Esophagus (tissue), 2 donors: ENCODE measurements at regions not wholly inside any gene's neighbourhood (a gene's known extent, or its start where the extent isn't known, plus 50 kb on each side); places are given as distances from the start of the nearest gene placed in this dataset.

Experiments
- H3K27ac ChIP-seq, 2 donors: one replicate each; pipeline ENCODE4 v1.5.1; 2013; ENCODE audit warnings: low read depth in 2 of 2, mild to moderate bottlenecking in 2 of 2, inconsistent platforms in 1 of 2, low read length in 1 of 2, moderate library complexity in 1 of 2
- H3K27me3 ChIP-seq, 2 donors: one replicate each; pipeline ENCODE4 v1.6.1; 2013; ENCODE audit warnings: low read length in 2 of 2, control low read depth in 1 of 2, mild to moderate bottlenecking in 1 of 2; ENCODE audit not compliant: insufficient read depth in 2 of 2, control insufficient read depth in 1 of 2
- H3K36me3 ChIP-seq, 2 donors: one replicate each; pipeline ENCODE4 v1.6.1; 2013; ENCODE audit warnings: low read length in 1 of 2; ENCODE audit not compliant: control insufficient read depth in 2 of 2, insufficient read depth in 2 of 2
- H3K4me1 ChIP-seq, 2 donors: one replicate each; pipeline ENCODE4 v1.6.1; 2013; ENCODE audit warnings: low read length in 1 of 2; ENCODE audit not compliant: control insufficient read depth in 2 of 2, insufficient read depth in 2 of 2
- H3K4me3 ChIP-seq, 2 donors: one replicate each; pipeline ENCODE4 v1.5.1; 2013; ENCODE audit warnings: low read length in 2 of 2, mild to moderate bottlenecking in 2 of 2, low read depth in 1 of 2, moderate library complexity in 1 of 2
- H3K9me3 ChIP-seq, 2 donors: one replicate each; pipeline ENCODE4 v1.6.1; 2013; ENCODE audit warnings: mild to moderate bottlenecking in 2 of 2, low read depth in 1 of 2, low read length in 1 of 2, moderate library complexity in 1 of 2; ENCODE audit not compliant: control insufficient read depth in 2 of 2, insufficient read depth in 1 of 2
- WGBS, 2 donors: extraction: QIAGEN DNeasy Blood & Tissue Kit; methylation state at CpG; one replicate each; pipeline ENCODE4 v1.1.7; 2013; 5-methylcytosine and 5-hydroxymethylcytosine counted together
- donor health status: healthy with polysubstance abuse.
- donor health status: Bipolar disorder and iron deficiency.

- Histone ChIP-seq H3K4me3 (no peak overlapping the region), H3K27me3 (no peaks in the 10 kb centered on the region), H3K36me3 (no peaks in the 10 kb centered on the region), H3K27ac (no peak overlapping the region), H3K4me1 (no peaks in the 10 kb centered on the region), H3K9me3 (no peaks in the 10 kb centered on the region)
- WGBS, 2 donors, result 69 to 77% methylated on average over 2 of the region's 2 CpGs
Observed at GRCh38 chr11:79544361-79544760, 103.5 kb upstream of the TENM4 start.

GRCh38 chr11:79543101-79543500 is 102.3 kb upstream of the TENM4 start:
- no peaks in the 10 kb centered on the region for H3K36me3 ChIP-seq
- H3K27me3 ChIP-seq, result no peaks in the 10 kb centered on the region
- H3K4me1 ChIP-seq, result peaks cover 0 to under 1% of the 10 kb centered on the region in 2 donors
- H3K4me3 ChIP-seq, result no peak overlapping the region
- no peaks in the 10 kb centered on the region for H3K9me3 ChIP-seq
- WGBS, 2 donors, result 52 to 59% methylated on average over 1 of the region's 1 CpG
- H3K27ac ChIP-seq, result no peak overlapping the region

GRCh38 chr11:79541466-79541865 is 100.6 kb upstream of the TENM4 start:
- Histone ChIP-seq H3K9me3 (no peaks in the 10 kb centered on the region), H3K36me3 (no peaks in the 10 kb centered on the region), H3K27me3 (no peaks in the 10 kb centered on the region), H3K4me1 (peaks cover 0 to 5% of the 10 kb centered on the region in 2 donors), H3K27ac (no peak overlapping the region), H3K4me3 (no peak overlapping the region)
- WGBS, 2 donors, result 72 to 75% methylated on average over 4 of the region's 4 CpGs

- no peak overlapping the region for H3K27ac ChIP-seq
Observed at GRCh38 chr11:79538775-79539174, 97.9 kb upstream of the TENM4 start.

GRCh38 chr11:79536155-79536917 is 95.5 kb upstream of the TENM4 start:
- H3K4me1 ChIP-seq, result peaks cover 0 to 5% of the 10 kb centered on the region in 2 donors
- H3K27me3 ChIP-seq, result no peaks in the 10 kb centered on the region
- H3K27ac ChIP-seq, result no peak overlapping the region
- no peaks in the 10 kb centered on the region for H3K36me3 ChIP-seq
- 68 to 75% methylated on average over 5 of the region's 5 CpGs for WGBS, 2 donors
- no peak overlapping the region for H3K4me3 ChIP-seq
- H3K9me3 ChIP-seq, result no peaks in the 10 kb centered on the region

More at GRCh38 chr11:79538775-79539174, 97.9 kb upstream of the TENM4 start:
- H3K4me1 ChIP-seq, result peaks cover 0 to 5% of the 10 kb centered on the region in 2 donors
- H3K36me3 ChIP-seq, result no peaks in the 10 kb centered on the region
- H3K4me3 ChIP-seq, result no peak overlapping the region
- 32 to 41% methylated on average over 3 of the region's 3 CpGs for WGBS, 2 donors
- H3K27me3 ChIP-seq, result no peaks in the 10 kb centered on the region
- no peaks in the 10 kb centered on the region for H3K9me3 ChIP-seq

GRCh38 chr11:79535606-79536005 is 94.8 kb upstream of the TENM4 start:
- Histone ChIP-seq H3K36me3 (no peaks in the 10 kb centered on the region), H3K27me3 (no peaks in the 10 kb centered on the region), H3K9me3 (no peaks in the 10 kb centered on the region), H3K4me1 (peaks cover 0 to 5% of the 10 kb centered on the region in 2 donors), H3K27ac (no peak overlapping the region), H3K4me3 (no peak overlapping the region)
- WGBS, 2 donors, result 81 to 86% methylated on average over 1 of the region's 1 CpG

GRCh38 chr11:79525257-79525656 is 84.4 kb upstream of the TENM4 start:
- H3K27ac ChIP-seq, result no peak overlapping the region
- no peaks in the 10 kb centered on the region for H3K27me3 ChIP-seq
- H3K9me3 ChIP-seq, result no peaks in the 10 kb centered on the region

GRCh38 chr11:79522626-79523025 is 81.8 kb upstream of the TENM4 start:
- 85 to 91% methylated on average over 1 of the region's 1 CpG for WGBS, 2 donors
- H3K9me3 ChIP-seq, result no peaks in the 10 kb centered on the region
- no peak overlapping the region for H3K27ac ChIP-seq
- H3K36me3 ChIP-seq, result no peaks in the 10 kb centered on the region
- no peaks in the 10 kb centered on the region for H3K27me3 ChIP-seq
- no peak overlapping the region for H3K4me3 ChIP-seq
- H3K4me1 ChIP-seq, result peaks cover 0 to 2% of the 10 kb centered on the region in 2 donors

More at GRCh38 chr11:79525257-79525656, 84.4 kb upstream of the TENM4 start:
- Histone ChIP-seq H3K4me3 (no peak overlapping the region), H3K4me1 (no peaks in the 10 kb centered on the region), H3K36me3 (no peaks in the 10 kb centered on the region)

GRCh38 chr11:79520086-79520485 is 79.3 kb upstream of the TENM4 start:
- H3K4me1 ChIP-seq, result peaks cover 0 to 2% of the 10 kb centered on the region in 2 donors
- 76 to 83% methylated on average over 5 of the region's 5 CpGs for WGBS, 2 donors
- no peaks in the 10 kb centered on the region for H3K9me3 ChIP-seq
- H3K4me3 ChIP-seq, result no peak overlapping the region
- H3K36me3 ChIP-seq, result no peaks in the 10 kb centered on the region
- H3K27me3 ChIP-seq, result no peaks in the 10 kb centered on the region
- no peak overlapping the region for H3K27ac ChIP-seq

- H3K36me3 ChIP-seq, result no peaks in the 10 kb centered on the region
Observed at GRCh38 chr11:79515781-79516180, 75.0 kb upstream of the TENM4 start.

More at GRCh38 chr11:79515781-79516180, 75.0 kb upstream of the TENM4 start:
- Histone ChIP-seq H3K4me3 (no peak overlapping the region), H3K27me3 (no peaks in the 10 kb centered on the region), H3K9me3 (no peaks in the 10 kb centered on the region), H3K27ac (no peak overlapping the region), H3K4me1 (peaks cover 0 to 2% of the 10 kb centered on the region in 2 donors)
- WGBS, 2 donors, result 42 to 61% methylated on average over 1 of the region's 1 CpG
